SHP77 (cell line): ENCODE measurements at regions not wholly inside any gene's neighbourhood (a gene's known extent, or its start where the extent isn't known, plus 50 kb on each side); places are given as distances from the start of the nearest gene placed in this dataset.
A peak's percentile ranks its signal among the peaks of the same experiment; 100 is the strongest.

ENCODE experiments used
- DNase-seq, 2 experiments: peaks; one replicate each; lab custom pipeline; 2025; lab: John Stamatoyannopoulos, UW

DNA sequence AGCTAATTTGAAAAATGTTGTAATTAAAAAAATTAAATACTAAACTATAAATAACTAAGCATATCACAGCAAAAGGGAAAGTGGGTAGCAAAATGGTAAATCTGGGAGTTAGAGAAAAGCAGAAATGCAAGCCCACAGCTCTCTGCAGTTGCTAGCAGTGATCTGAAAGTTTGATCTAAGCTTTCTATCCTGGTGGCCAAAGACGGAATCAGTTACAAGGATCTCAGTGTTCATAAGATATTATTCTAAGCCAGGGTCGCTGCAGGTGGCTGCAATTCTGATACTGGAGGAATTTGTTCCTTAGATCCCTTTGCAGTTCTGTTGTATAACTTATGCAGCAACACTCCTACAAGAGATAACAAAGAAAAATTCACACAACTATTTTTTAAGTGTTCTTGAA lies 363.7 kb downstream of the SETD4 start:
- DNase-seq, result no peak

DNA sequence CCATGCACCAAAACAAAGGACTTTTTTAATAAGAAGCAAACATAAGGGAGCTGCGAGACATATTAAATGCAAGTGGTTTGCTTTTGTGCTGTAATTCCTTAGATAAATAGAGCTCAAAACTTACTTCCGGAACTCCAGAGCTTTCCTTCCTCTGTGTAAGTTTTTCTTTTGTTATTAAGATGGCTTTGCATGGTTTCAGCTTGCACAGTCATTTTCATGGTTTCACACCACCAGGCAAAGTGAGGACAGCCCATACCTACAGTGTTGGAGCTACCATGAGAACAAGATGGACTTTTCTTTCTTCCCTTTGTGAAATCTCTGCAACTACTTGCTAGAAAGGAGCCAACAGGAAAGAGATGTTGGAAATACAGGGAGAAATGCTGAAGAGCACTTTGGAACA lies 368.0 kb downstream of the SETD4 start:
- no peak for DNase-seq

DNA sequence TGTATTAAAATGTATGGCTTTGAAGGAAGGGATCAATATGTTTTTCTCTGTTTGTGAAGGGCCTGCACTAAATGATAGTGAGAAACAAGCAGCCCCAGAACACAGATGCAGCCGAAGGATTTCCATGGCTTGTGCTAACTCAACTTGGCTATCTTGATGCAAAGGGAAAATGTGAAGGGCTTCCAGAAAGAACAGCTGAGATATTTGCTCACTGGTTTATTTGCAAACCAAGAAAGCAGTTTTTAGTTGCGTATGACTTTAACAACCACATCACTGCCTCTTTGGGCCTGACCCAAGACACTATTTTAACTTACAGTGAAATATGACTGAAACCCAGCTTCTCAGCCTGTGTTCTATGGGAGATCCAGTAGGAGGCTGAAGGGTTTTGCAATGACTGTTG lies 369.9 kb downstream of the SETD4 start:
- DNase-seq, result no peak

DNA sequence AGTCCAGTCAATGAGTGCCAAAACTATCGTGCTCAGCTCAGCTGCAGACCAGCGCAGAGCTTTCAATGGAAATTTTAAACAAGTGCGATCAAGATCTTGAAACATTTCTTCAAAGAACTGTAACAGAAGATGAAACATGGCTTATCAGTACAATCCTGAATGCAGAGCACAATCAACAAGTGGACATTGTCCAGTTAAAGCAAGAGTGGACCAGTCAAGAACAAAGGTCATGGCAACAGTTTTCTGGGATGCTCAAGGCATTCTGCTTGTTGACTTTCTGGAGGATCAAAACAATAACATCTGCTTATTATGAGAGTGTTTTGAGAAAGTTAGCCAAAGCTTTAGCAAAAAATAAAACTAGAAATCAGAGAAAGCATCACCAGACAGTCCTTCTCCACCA lies 374.2 kb downstream of the SETD4 start:
- DNase-seq, result no peak

DNA sequence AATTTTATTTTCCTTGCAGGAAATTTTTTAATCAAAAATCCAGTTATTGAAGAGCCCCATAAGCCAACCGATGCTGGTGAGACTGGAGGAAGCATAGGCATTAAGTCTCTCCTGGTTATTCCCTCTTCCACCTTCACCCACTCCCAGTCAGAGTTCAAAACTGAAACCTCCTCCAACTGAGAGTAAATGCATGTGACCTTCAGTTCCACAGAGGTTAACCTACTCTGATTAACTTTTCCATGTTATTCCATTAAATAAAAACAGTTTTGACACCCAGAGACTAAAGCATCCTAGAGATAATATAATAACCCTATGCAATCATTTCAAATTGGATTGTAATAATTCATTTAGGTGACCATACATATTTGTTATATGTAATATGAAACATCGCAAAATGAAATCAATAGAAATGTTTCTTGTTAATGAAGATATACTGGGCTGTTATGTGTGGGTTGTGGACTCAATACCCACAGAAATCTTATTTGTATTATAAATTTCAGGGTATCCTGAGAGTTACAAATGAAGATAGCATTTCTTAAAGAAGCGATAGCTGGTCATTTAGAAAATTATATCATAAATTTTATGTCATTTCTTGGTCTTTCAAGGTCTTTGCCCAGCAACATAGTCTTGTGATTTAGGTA lies 376.5 kb downstream of the SETD4 start:
- no peak for DNase-seq

- DNase-seq, result no peak
Observed at GRCh38 chr21:35682904-35683549, 377.3 kb downstream of the SETD4 start.

GRCh38 chr21:35681946-35682345 lies 378.4 kb downstream of the SETD4 start:
- no peak for DNase-seq

DNA sequence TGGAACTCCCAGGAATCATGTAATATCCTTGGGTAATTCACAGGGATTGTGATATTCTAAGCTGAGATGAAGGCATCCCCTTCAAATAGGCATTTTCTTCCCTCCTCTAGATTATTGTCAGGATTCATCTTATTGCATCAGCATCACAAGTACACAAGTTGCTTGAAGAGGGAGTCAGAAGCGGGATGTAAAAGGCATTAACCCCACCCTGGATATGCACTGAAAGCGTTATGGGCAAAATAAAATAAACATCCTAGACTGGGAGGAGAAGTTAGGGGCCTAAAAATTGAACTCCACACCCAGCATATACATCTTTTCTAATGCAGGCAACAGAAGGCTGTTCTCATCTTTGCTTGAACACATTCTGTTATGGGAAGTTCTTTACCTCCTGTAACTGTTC lies 381.2 kb downstream of the SETD4 start:
- DNase-seq, result no peak

DNA sequence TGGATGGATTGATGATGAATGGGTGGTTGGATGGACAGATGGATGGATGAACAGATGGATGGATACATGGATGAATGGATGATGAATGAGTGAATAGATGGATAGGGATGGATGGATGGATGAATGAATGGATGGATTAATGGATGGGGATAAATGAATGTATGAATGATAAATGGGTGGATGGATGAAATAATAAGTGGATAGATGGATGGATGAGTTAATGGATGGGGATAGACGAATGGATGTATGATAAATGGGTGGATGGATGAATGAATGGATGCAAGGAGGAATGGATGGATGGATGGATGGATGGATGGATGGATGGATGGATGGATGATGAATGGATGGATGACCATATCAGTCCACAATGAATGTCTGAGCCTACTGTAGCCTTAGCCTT lies 381.9 kb downstream of the SETD4 start:
- DNase-seq, result no peak

DNA sequence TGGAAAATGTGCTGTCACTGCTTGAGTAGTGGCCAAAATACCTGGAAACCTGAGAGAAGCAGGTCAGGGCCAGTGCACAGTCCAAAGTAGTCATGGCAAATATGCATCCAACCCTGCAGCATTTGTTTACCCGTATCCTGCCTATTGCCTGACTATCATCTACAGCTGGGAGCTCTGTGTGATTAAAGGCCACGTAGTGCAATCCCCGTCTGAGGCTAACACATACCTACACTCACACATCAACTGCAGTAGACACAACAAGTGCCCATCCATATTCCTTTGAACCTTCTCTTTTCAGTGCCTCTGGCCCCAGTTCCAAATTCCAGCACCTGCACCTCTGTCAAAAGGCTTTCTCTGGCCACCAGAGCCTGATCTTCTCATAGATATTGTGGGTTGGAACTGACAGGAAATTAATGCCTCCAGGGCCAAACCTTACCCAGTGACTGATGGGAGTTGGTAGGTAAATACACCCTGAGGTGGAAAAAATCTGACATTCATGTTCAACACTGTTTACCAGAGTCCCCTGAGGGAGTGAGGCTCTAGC lies 383.0 kb downstream of the SETD4 start:
- no peak for DNase-seq

GRCh38 chr21:35674895-35675470 lies 385.3 kb downstream of the SETD4 start:
- DNase-seq, result no peak

DNA sequence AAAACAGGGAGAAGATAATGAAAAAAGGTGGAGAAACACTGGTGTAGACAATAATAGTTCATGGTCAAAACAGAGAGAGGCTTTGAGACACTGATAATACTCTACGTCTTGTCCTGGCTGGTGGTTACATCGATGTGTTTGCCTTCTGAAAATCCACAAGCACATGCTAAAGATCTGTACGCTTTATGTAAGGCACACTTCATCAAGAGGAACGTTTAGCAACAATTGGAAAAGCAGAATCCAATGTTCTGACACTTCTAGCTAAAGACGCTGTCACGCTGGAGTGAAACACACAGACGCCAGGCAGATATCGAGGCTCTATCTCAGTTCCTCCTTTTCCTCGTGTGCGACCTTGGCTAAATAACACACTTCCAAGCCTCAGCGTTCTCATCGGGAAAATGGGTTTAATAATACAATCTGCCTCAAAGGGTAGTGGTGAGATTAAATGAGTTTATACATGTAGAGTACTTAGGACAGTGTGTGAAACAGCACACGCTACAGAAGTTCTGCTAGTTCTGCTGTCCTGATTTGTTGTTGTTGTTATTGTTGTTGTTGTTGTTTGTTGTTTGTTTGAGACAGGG lies 386.1 kb downstream of the SETD4 start:
- no peak for DNase-seq

GRCh38 chr21:35672313-35672712 lies 388.0 kb downstream of the SETD4 start:
- no peak for DNase-seq

DNA sequence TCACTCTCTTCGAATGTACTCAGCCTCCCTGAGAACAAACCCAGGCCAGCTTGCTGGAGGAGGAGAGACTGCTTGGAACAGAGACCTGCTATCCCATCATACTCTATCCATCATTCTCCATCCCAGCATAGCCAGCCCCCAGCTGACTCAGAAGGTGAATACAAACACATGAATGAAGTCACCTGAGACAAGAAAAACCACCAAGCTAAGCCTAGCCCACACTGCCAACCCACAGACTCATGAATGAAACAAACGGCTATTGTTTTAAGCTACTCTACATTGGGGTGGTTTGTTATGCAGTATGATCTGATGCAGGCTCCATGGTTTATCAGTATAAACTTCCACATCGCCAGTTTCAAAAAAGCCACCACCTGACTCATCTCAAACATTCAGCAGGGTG lies 395.6 kb downstream of the SETD4 start:
- no peak for DNase-seq

GRCh38 chr21:35663856-35664606 lies 396.3 kb downstream of the SETD4 start:
- no peak for DNase-seq

DNA sequence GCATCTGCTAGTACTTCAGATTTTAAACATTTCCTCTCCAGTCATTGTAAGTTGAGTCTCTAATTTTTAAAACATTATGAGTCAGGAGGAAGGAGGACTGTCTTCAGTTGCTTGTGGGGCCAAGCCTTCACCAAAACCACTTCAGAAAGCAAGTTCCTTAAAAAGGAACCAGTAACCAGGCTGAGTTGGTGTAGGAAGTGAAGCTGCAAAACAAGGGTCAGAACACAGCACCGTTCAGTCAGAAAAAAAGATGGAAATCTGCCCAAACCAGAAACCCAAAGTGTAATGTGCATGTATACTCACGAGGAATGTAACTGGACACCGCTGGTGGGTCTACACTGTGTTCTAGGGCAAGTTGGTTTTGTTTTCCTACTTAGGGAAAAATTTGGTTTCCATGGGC lies 402.1 kb downstream of the SETD4 start:
- DNase-seq, result no peak

GRCh38 chr21:35652872-35653271 lies 407.5 kb downstream of the SETD4 start:
- no peak for DNase-seq

DNA sequence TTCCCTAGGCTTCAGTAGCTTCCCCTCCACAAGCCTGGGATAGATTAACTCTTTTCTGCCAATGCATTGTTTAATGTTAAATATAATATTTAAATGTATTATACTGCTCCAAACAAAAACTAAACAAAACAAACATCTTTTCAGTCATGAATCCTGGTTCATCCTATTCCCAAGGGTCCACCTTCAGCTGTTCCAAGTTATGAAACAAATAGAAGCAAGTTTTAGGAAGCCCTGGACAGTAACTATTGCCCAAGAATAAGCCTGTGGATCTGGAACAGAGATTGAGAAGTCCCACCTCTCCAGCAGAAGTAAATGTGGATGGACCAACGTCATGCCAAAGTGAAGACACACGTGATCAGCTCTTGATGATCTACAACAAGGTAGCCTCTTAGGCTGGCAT lies 408.1 kb downstream of the SETD4 start:
- no peak for DNase-seq

DNA sequence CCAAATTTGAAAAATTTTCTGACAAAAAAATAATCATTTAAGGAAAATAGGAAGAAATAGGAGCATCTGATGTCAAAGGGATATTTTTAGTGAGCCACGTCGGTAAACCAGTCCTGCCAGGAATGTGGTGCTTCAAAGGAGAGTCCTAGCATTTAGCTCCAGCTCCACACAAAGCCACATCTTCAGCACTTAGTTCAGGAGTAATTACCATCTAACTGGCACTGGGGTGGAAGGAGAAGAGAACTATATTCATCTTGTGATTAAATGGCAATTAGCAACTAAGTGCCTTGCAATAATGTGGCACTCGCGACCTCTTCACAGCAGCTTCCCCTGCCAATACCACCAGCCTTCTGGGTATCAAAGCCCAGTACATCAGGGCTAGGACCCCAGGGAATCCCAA lies 409.1 kb downstream of the SETD4 start:
- DNase-seq, result no peak

DNA sequence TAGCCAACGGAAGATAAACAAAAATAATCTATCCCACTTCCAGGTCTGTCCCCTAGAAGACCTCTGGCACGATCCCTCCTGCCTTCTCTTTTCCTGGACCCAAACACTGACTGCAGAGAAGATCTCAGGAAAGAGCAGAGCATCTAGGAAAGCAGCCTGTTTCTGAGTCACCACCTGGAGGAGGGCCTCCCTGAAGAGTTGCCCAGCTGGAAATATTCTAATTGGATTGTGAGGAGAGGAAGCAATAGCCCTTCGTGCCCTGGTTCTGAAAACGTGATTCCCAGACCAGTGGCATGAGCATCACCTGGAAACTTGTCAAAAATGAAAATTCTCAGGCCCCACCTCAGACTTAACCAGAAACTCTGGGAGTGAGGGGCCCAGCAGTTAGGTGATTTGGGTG lies 411.1 kb downstream of the SETD4 start:
- peak in 1 of 2 experiments; percentile 15 for DNase-seq

- peak; percentile 42 to 53 for DNase-seq
Observed at GRCh38 chr21:35648512-35648911, 411.8 kb downstream of the SETD4 start.

DNA sequence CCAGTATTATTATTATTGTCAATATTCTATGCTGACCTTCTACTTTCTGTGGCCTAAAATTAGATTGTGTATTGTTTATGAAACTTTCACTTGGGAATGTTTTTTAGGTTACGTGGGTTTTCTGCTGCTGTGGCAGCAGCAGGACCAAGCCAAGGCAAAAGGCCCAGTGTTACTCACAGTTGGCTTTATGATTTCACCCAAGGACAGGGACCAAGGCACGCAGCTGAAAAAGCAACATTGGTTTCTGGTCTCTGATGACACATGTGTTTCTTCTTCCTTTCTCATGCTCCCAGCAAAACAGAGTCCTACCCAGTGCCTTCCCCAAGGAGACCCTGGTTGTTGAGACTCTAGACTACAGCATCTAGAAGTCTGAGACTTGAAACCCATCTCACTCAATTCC lies 413.7 kb downstream of the SETD4 start:
- no peak for DNase-seq
